Fibroblast of lung (primary cell): ENCODE measurements at regions not wholly inside any gene's neighbourhood (a gene's known extent, or its start where the extent isn't known, plus 50 kb on each side); places are given as distances from the start of the nearest gene placed in this dataset.

Source experiments
- DNase-seq, 2 donors: peaks; one replicate each; pipeline versions ENCODE4 v3.0.0 to v3.0.0-alpha.2; 2010; ENCODE audit warnings: low read depth in 2 of 2
- H2AFZ ChIP-seq: 2 replicates; pipeline ENCODE4 v1.5.1; 2012; ENCODE audit warnings: low read length, control low read depth, inconsistent platforms
- H3K27ac ChIP-seq: 2 replicates; pipeline ENCODE4 v1.5.1; 2011; ENCODE audit warnings: low read length, control low read depth; ENCODE audit not compliant: insufficient read depth
- H3K27me3 ChIP-seq: 2 replicates; pipeline ENCODE4 v1.5.1; 2011; ENCODE audit warnings: mild to moderate bottlenecking, low read length; ENCODE audit not compliant: control insufficient read depth, insufficient read depth
- H3K36me3 ChIP-seq: 2 replicates; pipeline ENCODE4 v1.5.1; 2011; ENCODE audit warnings: low read length; ENCODE audit not compliant: control insufficient read depth, insufficient read depth
- H3K4me1 ChIP-seq: 2 replicates; pipeline ENCODE4 v1.5.1; 2011; ENCODE audit warnings: low read length; ENCODE audit not compliant: control insufficient read depth, insufficient read depth; ENCODE audit errors: extremely low read depth
- H3K4me2 ChIP-seq: 2 replicates; pipeline ENCODE4 v1.5.1; 2011; ENCODE audit warnings: low read length, control low read depth; ENCODE audit not compliant: insufficient read depth; ENCODE audit errors: extremely low read depth
- H3K4me3 ChIP-seq, 4 experiments: fragments of 200-600 bp in 1 of 4; sonication (generic) in 1 of 4; replicated peaks in 1 of 4; 2 replicates each; pipeline ENCODE4 v1.5.1; 2011 to 2016; ENCODE audit warnings: low read length in 4 of 4, low read depth in 3 of 4, mild to moderate bottlenecking in 3 of 4, control low read depth in 2 of 4, inconsistent platforms in 1 of 4, mixed read lengths in 1 of 4; ENCODE audit not compliant: insufficient read depth in 1 of 4; ENCODE audit errors: control extremely low read depth in 1 of 4
- H3K79me2 ChIP-seq: 2 replicates; pipeline ENCODE4 v1.5.1; 2012; ENCODE audit warnings: mild to moderate bottlenecking, low read length, inconsistent platforms; ENCODE audit not compliant: control insufficient read depth, insufficient read depth
- H3K9ac ChIP-seq: 2 replicates; pipeline ENCODE4 v1.5.1; 2011; ENCODE audit warnings: mild to moderate bottlenecking, low read length, control low read depth; ENCODE audit not compliant: insufficient read depth
- H3K9me3 ChIP-seq: 2 replicates; pipeline ENCODE4 v1.5.1; 2012; ENCODE audit warnings: low read depth, low read length; ENCODE audit not compliant: control insufficient read depth, insufficient read depth
- H4K20me1 ChIP-seq: 2 replicates; pipeline ENCODE4 v1.5.1; 2011; ENCODE audit warnings: low read length; ENCODE audit not compliant: control insufficient read depth, insufficient read depth; ENCODE audit errors: extremely low read depth
- EZH2 ChIP-seq: IDR thresholded peaks from 2 replicates; pipeline ENCODE4 v1.5.1; 2012; ENCODE audit warnings: low read length, control low read depth, mild to moderate bottlenecking; ENCODE audit errors: missing control alignments
- TF ChIP-seq, protein P1 (sequence below), 2 donors: IDR thresholded peaks in 1 of 2; conservative IDR thresholded peaks in 1 of 2; 1 replicate in 1 of 2; 2 replicates in 1 of 2; pipeline ENCODE4 v1.5.1; 2011 to 2012; ENCODE audit warnings: low read length in 2 of 2, control low read depth in 1 of 2, inconsistent platforms in 1 of 2, low read depth in 1 of 2, mild to moderate bottlenecking in 1 of 2

DNA sequence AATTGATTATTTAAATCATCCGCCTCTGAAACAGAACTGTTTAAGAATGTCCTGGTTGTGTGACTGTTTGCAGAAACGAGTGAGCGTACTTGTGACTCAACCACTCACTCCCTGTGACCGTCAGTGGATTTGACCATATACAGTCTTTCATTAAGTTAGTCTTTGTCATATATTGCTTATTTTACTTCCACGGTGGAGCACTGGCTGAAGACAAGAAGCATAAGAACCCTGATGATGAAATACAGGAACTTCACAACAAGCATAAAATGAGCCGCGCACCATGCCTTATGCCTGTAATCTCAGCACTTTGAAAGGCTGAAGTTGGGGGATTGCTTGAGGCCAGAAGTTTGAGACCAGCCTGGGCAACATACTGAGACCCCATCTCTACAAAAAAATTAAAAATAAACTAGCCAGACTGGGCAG, 194.0 kb downstream of the TOMM20 start:
- no peak overlapping the region for H3K4me3 ChIP-seq
- H3K4me1 ChIP-seq, result peaks cover 6% of the 10 kb centered on the region
- H3K9ac ChIP-seq, result no peak overlapping the region
- H3K4me2 ChIP-seq, result no peak overlapping the region
- no peaks in the 10 kb centered on the region for H3K27me3 ChIP-seq
- H3K9me3 ChIP-seq, result no peaks in the 10 kb centered on the region
- no peaks in the 10 kb centered on the region for H4K20me1 ChIP-seq
- H3K27ac ChIP-seq, result no peak overlapping the region
- DNase-seq, result peak; percentile 88 to 89
- H2AFZ ChIP-seq, result no peak overlapping the region
- no peaks in the 10 kb centered on the region for H3K79me2 ChIP-seq
- TF ChIP-seq, protein P1, sequence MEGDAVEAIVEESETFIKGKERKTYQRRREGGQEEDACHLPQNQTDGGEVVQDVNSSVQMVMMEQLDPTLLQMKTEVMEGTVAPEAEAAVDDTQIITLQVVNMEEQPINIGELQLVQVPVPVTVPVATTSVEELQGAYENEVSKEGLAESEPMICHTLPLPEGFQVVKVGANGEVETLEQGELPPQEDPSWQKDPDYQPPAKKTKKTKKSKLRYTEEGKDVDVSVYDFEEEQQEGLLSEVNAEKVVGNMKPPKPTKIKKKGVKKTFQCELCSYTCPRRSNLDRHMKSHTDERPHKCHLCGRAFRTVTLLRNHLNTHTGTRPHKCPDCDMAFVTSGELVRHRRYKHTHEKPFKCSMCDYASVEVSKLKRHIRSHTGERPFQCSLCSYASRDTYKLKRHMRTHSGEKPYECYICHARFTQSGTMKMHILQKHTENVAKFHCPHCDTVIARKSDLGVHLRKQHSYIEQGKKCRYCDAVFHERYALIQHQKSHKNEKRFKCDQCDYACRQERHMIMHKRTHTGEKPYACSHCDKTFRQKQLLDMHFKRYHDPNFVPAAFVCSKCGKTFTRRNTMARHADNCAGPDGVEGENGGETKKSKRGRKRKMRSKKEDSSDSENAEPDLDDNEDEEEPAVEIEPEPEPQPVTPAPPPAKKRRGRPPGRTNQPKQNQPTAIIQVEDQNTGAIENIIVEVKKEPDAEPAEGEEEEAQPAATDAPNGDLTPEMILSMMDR (conservative IDR thresholded peaks at IDR 0.05 in 1 of 2, IDR thresholded peaks at IDR 0.05 in 1 of 2; ENCODE audit: low read depth in 1 of 2, low read length in 2 of 2), result no peak
- no peak for TF ChIP-seq EZH2
- H3K36me3 ChIP-seq, result no peaks in the 10 kb centered on the region

- H4K20me1 ChIP-seq, result no peaks in the 10 kb centered on the region
- no peak overlapping the region for H3K4me3 ChIP-seq
- H2AFZ ChIP-seq, result no peak overlapping the region
- peak; percentile 67 to 74 for DNase-seq
- H3K36me3 ChIP-seq, result no peaks in the 10 kb centered on the region
- peak overlapping the region; percentile 52 for H3K4me2 ChIP-seq
- no peaks in the 10 kb centered on the region for H3K9me3 ChIP-seq
- no peaks in the 10 kb centered on the region for H3K79me2 ChIP-seq
- TF ChIP-seq, protein P1 (conservative IDR thresholded peaks at IDR 0.05 in 1 of 2, IDR thresholded peaks at IDR 0.05 in 1 of 2; ENCODE audit: low read depth in 1 of 2, low read length in 2 of 2), result no peak
- TF ChIP-seq EZH2, result no peak
- H3K27me3 ChIP-seq, result no peaks in the 10 kb centered on the region
- no peak overlapping the region for H3K27ac ChIP-seq
- H3K4me1 ChIP-seq, result peaks cover 6% of the 10 kb centered on the region
- H3K9ac ChIP-seq, result no peak overlapping the region
Observed at GRCh38 chr1:234933475-234933874, 195.2 kb downstream of the TOMM20 start.

DNA sequence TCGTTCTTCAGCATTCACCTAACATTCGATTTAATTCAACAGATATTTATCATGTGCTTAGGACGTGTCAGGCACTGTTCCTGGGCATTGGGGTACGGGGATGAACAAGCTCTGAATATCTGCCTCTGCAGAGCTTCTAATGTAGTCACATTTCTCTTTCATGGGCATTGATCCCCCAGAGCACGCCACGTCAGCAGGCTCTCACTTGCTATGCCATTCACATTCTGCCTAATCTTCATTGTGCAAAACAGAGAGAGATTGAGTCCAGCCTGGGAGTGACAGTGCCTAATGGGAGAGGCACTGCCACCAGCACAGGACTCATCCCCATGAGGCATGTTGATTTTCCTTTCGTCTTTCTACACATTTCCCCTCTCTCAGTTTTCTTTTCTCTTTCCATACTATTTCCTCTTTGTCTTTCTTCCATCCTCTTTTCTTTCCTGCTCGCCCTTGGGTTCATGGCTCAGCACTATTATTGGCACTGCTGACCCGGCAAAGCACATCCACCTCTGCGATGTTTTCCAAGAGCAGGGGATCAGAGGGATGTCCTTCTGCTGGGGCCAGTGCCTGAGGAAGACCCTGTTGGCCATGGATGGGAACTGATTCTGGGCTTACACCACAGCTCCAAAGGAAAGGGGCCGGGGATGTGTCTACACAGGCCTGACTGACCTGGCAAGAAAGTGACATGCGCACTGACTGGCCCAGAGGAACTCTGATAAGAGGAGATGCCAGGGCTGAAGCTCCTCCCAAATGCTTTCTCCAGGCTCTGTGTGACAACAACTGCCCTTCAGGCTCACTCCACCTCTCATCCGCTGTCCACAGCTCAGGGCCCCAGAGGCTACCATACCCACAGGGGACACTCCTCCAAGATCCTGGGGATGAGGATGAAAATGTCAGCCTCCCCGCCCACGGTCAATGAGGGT, 195.9 kb downstream of the TOMM20 start:
- no peaks in the 10 kb centered on the region for H3K9me3 ChIP-seq
- TF ChIP-seq, protein P1 (conservative IDR thresholded peaks at IDR 0.05 in 1 of 2, IDR thresholded peaks at IDR 0.05 in 1 of 2; ENCODE audit: low read depth in 1 of 2, low read length in 2 of 2), result no peak
- TF ChIP-seq EZH2, result no peak
- H3K4me3 ChIP-seq, result no peak overlapping the region
- no peak overlapping the region for H3K4me2 ChIP-seq
- no peak overlapping the region for H2AFZ ChIP-seq
- H3K4me1 ChIP-seq, result peaks cover 6% of the 10 kb centered on the region
- no peaks in the 10 kb centered on the region for H3K79me2 ChIP-seq
- DNase-seq, result peak in 1 of 2 donors; percentile 9
- H4K20me1 ChIP-seq, result no peaks in the 10 kb centered on the region
- no peak overlapping the region for H3K27ac ChIP-seq
- H3K9ac ChIP-seq, result no peak overlapping the region
- H3K27me3 ChIP-seq, result no peaks in the 10 kb centered on the region
- no peaks in the 10 kb centered on the region for H3K36me3 ChIP-seq
